Suprapubic skin (tissue), 4 donors: ENCODE measurements at regions not wholly inside any gene's neighbourhood (a gene's known extent, or its start where the extent isn't known, plus 50 kb on each side); places are given as distances from the start of the nearest gene placed in this dataset.

Experiments
- DNase-seq, 2 donors: peaks; one replicate each; pipeline ENCODE4 v3.0.0-alpha.2; 2019; ENCODE audit warnings: low spot score in 2 of 2
- H3K27ac ChIP-seq: fragments of 200-600 bp; sonication (generic); one replicate; pipeline ENCODE4 v1.5.1; 2019
- H3K27me3 ChIP-seq: fragments of 200-600 bp; sonication (generic); one replicate; pipeline ENCODE4 v1.5.1; 2019
- H3K36me3 ChIP-seq: fragments of 200-600 bp; sonication (generic); one replicate; pipeline ENCODE4 v1.5.1; 2019
- H3K4me1 ChIP-seq: fragments of 200-600 bp; sonication (generic); one replicate; pipeline ENCODE4 v1.5.1; 2019
- H3K4me3 ChIP-seq: fragments of 200-600 bp; sonication (generic); one replicate; pipeline ENCODE4 v1.5.1; 2019; ENCODE audit warnings: mild to moderate bottlenecking
- H3K9me3 ChIP-seq: fragments of 200-600 bp; sonication (generic); one replicate; pipeline ENCODE4 v1.5.1; 2019
- EP300 ChIP-seq: sonication (generic); formaldehyde crosslinking; IDR thresholded peaks from one replicate; pipeline ENCODE4 v1.6.1; 2017; ENCODE audit warnings: antibody characterized with exemption
- POLR2A ChIP-seq, 2 donors: fragments of 450-650 bp; IDR thresholded peaks; one replicate each; pipeline ENCODE4 v1.6.1; 2017; ENCODE audit warnings: antibody characterized with exemption in 2 of 2, mild to moderate bottlenecking in 2 of 2, moderate library complexity in 2 of 2
- POLR2AphosphoS5 ChIP-seq, 3 donors: sonication (generic); formaldehyde crosslinking; IDR thresholded peaks; one replicate each; pipeline ENCODE4 v1.6.1; 2017; ENCODE audit warnings: antibody characterized with exemption in 3 of 3
- WGBS: methylation state at CpG from one replicate; pipeline ENCODE4 v1.1.5; 2018; 5-methylcytosine and 5-hydroxymethylcytosine counted together
- TF ChIP-seq, protein P1 (sequence below), 2 donors: fragments of 200-600 bp in 1 of 2; fragments of 450-650 bp in 1 of 2; sonication (generic) in 1 of 2; IDR thresholded peaks; one replicate each; pipeline ENCODE4 v1.5.1; 2016 to 2019; ENCODE audit warnings: antibody characterized with exemption in 2 of 2, mild to moderate bottlenecking in 1 of 2, moderate library complexity in 1 of 2

- WGBS: 90% methylated on average over 3 of the region's 3 CpGs
- TF ChIP-seq POLR2A (IDR thresholded peaks at IDR 0.05): no peak
- TF ChIP-seq POLR2AphosphoS5 (IDR thresholded peaks at IDR 0.05): no peak
- no peak for TF ChIP-seq EP300
- TF ChIP-seq, protein P1, sequence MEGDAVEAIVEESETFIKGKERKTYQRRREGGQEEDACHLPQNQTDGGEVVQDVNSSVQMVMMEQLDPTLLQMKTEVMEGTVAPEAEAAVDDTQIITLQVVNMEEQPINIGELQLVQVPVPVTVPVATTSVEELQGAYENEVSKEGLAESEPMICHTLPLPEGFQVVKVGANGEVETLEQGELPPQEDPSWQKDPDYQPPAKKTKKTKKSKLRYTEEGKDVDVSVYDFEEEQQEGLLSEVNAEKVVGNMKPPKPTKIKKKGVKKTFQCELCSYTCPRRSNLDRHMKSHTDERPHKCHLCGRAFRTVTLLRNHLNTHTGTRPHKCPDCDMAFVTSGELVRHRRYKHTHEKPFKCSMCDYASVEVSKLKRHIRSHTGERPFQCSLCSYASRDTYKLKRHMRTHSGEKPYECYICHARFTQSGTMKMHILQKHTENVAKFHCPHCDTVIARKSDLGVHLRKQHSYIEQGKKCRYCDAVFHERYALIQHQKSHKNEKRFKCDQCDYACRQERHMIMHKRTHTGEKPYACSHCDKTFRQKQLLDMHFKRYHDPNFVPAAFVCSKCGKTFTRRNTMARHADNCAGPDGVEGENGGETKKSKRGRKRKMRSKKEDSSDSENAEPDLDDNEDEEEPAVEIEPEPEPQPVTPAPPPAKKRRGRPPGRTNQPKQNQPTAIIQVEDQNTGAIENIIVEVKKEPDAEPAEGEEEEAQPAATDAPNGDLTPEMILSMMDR (IDR thresholded peaks at IDR 0.05): no peak
- Histone ChIP-seq H3K27ac (no peak overlapping the region), H3K36me3 (no peaks in the 10 kb centered on the region), H3K4me3 (no peak overlapping the region), H3K4me1 (peaks cover 5% of the 10 kb centered on the region), H3K27me3 (peaks cover 61% of the 10 kb centered on the region), H3K9me3 (no peaks in the 10 kb centered on the region)
- no peak for DNase-seq
Observed at GRCh38 chr1:38787041-38787440, 72.5 kb downstream of the RRAGC start.

DNA sequence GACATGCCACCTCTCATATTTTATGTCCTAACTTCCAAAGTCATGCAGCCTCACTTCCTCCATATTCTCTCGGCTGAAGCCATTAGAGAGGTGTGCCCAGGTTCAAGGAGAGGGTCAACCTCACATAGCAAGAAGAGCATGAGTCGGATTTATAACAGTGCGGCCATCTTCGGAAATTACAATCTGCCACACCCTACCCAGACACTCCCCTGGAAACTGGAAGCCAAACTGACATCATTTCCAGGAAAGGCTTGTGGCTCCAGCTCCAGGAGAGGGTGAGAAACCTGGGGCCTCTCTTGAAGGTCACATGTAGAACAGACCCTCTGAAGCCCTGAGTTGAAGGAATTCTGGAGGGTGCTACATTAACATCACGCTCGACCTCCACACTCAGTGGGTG, 73.5 kb downstream of the RRAGC start:
- 67% methylated on average over 6 of the region's 6 CpGs for WGBS
- Histone ChIP-seq H3K36me3 (no peaks in the 10 kb centered on the region), H3K4me1 (peaks cover 5% of the 10 kb centered on the region), H3K9me3 (no peaks in the 10 kb centered on the region), H3K4me3 (no peak overlapping the region), H3K27me3 (peaks cover 63% of the 10 kb centered on the region), H3K27ac (no peak overlapping the region)
- TF ChIP-seq POLR2A (IDR thresholded peaks at IDR 0.05) (no peak), EP300 (no peak), POLR2AphosphoS5 (IDR thresholded peaks at IDR 0.05) (no peak)
- TF ChIP-seq, protein P1 (IDR thresholded peaks at IDR 0.05): no peak
- DNase-seq: no peak

GRCh38 chr1:38785285-38786039, 74.1 kb downstream of the RRAGC start:
- TF ChIP-seq EP300 (no peak), POLR2A (IDR thresholded peaks at IDR 0.05) (no peak)
- DNase-seq: no peak
- no peaks in the 10 kb centered on the region for H3K36me3 ChIP-seq
- 70% methylated on average over 4 of the region's 4 CpGs for WGBS
- H3K27ac ChIP-seq: no peak overlapping the region
- peaks cover 66% of the 10 kb centered on the region for H3K27me3 ChIP-seq
- no peaks in the 10 kb centered on the region for H3K9me3 ChIP-seq
- H3K4me3 ChIP-seq: no peak overlapping the region
- H3K4me1 ChIP-seq: peaks cover 5% of the 10 kb centered on the region

DNA sequence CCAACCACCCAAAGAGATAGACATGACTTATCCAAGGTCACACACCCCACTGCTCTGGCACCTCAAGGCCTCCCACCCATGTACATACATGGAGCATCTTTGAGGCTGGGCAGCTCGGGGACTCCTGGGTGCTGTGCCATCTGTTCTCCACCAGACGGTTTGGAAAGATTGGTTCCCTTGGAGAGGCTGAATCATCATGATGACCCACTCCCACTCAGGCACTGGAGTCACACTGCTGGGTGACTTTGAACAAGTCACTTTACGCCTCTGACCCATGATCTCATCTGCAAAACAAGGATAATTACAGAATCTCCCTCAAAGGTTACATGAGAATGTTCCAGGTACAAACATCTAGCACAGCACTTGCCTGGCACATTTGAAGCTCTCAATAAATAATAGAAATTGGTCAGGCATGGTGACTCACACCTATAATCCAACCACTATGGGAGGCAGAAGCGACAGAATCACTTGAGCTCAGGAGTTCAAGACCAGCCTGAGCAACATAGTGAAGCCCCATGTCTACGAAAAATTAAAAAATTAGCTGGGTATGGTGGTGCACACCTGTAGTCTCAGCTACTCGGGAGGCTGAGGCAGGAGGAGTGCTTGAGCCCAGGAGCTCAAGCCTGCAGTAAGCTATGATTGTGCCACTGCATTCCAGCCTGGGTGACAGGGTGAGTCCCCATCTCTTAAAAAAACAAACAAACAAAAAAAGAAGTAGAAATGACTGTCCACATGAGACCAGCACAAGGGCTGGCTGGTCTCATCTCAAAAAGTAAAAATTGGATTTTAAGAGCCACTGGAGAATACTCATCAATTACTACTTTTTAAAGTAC, 74.9 kb downstream of the RRAGC start:
- WGBS: 87% methylated on average over 6 of the region's 6 CpGs
- H3K36me3 ChIP-seq: no peaks in the 10 kb centered on the region
- no peaks in the 10 kb centered on the region for H3K9me3 ChIP-seq
- H3K4me3 ChIP-seq: no peak overlapping the region
- peaks cover 66% of the 10 kb centered on the region for H3K27me3 ChIP-seq
- no peak for TF ChIP-seq POLR2AphosphoS5 (IDR thresholded peaks at IDR 0.05)
- no peak for TF ChIP-seq POLR2A (IDR thresholded peaks at IDR 0.05)
- TF ChIP-seq, protein P1 (IDR thresholded peaks at IDR 0.05): no peak
- no peak for TF ChIP-seq EP300
- no peak for DNase-seq
- H3K4me1 ChIP-seq: peaks cover 5% of the 10 kb centered on the region
- H3K27ac ChIP-seq: no peak overlapping the region

DNA sequence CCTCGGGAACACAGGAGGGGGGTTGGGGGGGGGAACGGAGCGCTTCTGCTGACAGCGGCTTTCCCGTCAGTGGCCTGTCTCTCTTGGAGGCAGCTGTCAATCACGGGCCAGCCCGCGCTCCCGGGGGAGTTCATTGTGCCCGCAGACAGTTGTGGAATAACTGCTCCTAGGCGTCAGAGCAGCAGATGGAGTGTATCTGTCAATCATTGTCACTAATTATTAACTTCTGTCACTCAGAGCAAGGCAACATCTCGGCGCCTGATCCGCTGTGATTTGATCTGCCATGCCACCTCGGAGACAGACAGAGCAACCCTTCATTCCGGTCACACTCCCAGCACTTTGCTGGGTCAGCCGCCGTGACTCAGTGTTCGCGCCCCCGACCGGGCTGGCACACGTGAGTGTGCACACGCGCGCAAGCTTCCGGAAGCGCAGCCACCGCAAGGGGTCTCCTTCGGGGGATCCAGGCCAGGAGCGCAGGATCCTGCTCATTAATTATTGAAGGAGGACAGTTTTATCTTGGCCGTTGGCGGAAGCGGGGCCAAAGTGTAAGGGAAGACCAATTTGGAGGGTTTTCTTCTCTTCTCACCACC, 75.8 kb downstream of the RRAGC start:
- no peak for DNase-seq
- 48% methylated on average over 34 of the region's 34 CpGs for WGBS

More for the DNA sequence above, 75.8 kb downstream of the RRAGC start:
- Histone ChIP-seq H3K9me3 (no peaks in the 10 kb centered on the region), H3K4me1 (peaks cover 5% of the 10 kb centered on the region), H3K27ac (no peak overlapping the region), H3K27me3 (peaks cover 69% of the 10 kb centered on the region), H3K4me3 (peak overlapping the region; percentile 1), H3K36me3 (no peaks in the 10 kb centered on the region)
- no peak for TF ChIP-seq POLR2AphosphoS5 (IDR thresholded peaks at IDR 0.05)
- no peak for TF ChIP-seq POLR2A (IDR thresholded peaks at IDR 0.05)
- TF ChIP-seq EP300: no peak
- TF ChIP-seq, protein P1 (IDR thresholded peaks at IDR 0.05): no peak
